ENCODE measurements at regions not wholly inside any gene's neighbourhood (a gene's known extent, or its start where the extent isn't known, plus 50 kb on each side); places are given as distances from the start of the nearest gene placed in this dataset.
"Not testable (repeated sequence)": the region's sequence is repeated elsewhere in the genome, so short reads cannot be mapped to it uniquely, and the experiment has no call there.

- WGBS (ENCODE audit: insufficient coverage), result 100% methylated on average over 1 of the region's 5 CpGs
- DNase-seq, result no peak
- Histone ChIP-seq H3K4me3 (ENCODE audit: control insufficient read depth in 1 of 7, extremely low read depth in 1 of 7, insufficient read depth in 4 of 7, low read depth in 2 of 7, low read length in 6 of 7) (no peak overlapping the region), H3K27ac (ENCODE audit: insufficient read depth in 1 of 2, low read depth in 1 of 2, low read length in 2 of 2, poor library complexity in 1 of 2, severe bottlenecking in 2 of 2) (no peak overlapping the region), H3K36me3 (ENCODE audit: control insufficient read depth in 4 of 4, insufficient read depth in 4 of 4, low read length in 3 of 4) (no peaks in the 10 kb centered on the region), H3K4me1 (ENCODE audit: control extremely low read depth in 1 of 4, control insufficient read depth in 4 of 4, insufficient read depth in 4 of 4, low read length in 3 of 4) (no peaks in the 10 kb centered on the region), H3K27me3 (replicated peaks in 2 of 5; ENCODE audit: control insufficient read depth in 4 of 5, insufficient read depth in 5 of 5, low read length in 4 of 5) (no peaks in the 10 kb centered on the region), H3K9me3 (ENCODE audit: control extremely low read depth in 1 of 5, control insufficient read depth in 4 of 5, insufficient read depth in 2 of 5, low read depth in 1 of 5, low read length in 4 of 5) (peaks cover 0 to 2% (median 0%) of the 10 kb centered on the region in 5 experiments)
- ChIA-PET CTCF (no interaction called here), POLR2A (no interaction called here)
Observed at GRCh38 chr3:176341963-176342362, 855.3 kb downstream of the TBL1XR1 start.

- Histone ChIP-seq H3K4me3 (ENCODE audit: control insufficient read depth in 1 of 7, extremely low read depth in 1 of 7, insufficient read depth in 4 of 7, low read depth in 2 of 7, low read length in 6 of 7) (no peak overlapping the region), H3K27me3 (replicated peaks in 2 of 5; ENCODE audit: control insufficient read depth in 4 of 5, insufficient read depth in 5 of 5, low read length in 4 of 5) (no peaks in the 10 kb centered on the region), H3K9me3 (ENCODE audit: control extremely low read depth in 1 of 5, control insufficient read depth in 4 of 5, insufficient read depth in 2 of 5, low read depth in 1 of 5, low read length in 4 of 5) (no peaks in the 10 kb centered on the region), H3K36me3 (ENCODE audit: control insufficient read depth in 4 of 4, insufficient read depth in 4 of 4, low read length in 3 of 4) (no peaks in the 10 kb centered on the region), H3K4me1 (ENCODE audit: control extremely low read depth in 1 of 4, control insufficient read depth in 4 of 4, insufficient read depth in 4 of 4, low read length in 3 of 4) (no peaks in the 10 kb centered on the region), H3K27ac (ENCODE audit: insufficient read depth in 1 of 2, low read depth in 1 of 2, low read length in 2 of 2, poor library complexity in 1 of 2, severe bottlenecking in 2 of 2) (no peak overlapping the region)
- 100% methylated on average over 1 of the region's 1 CpG for WGBS (ENCODE audit: insufficient coverage)
- ChIA-PET CTCF (no interaction called here), POLR2A (no interaction called here)
- no peak for DNase-seq
Observed at GRCh38 chr3:176328666-176329065, 868.6 kb downstream of the TBL1XR1 start.

GRCh38 chr3:176328198-176328597, 869.1 kb downstream of the TBL1XR1 start:
- H3K9me3 ChIP-seq (ENCODE audit: control extremely low read depth in 1 of 5, control insufficient read depth in 4 of 5, insufficient read depth in 2 of 5, low read depth in 1 of 5, low read length in 4 of 5), result no peaks in the 10 kb centered on the region
- no peaks in the 10 kb centered on the region for H3K27me3 ChIP-seq (replicated peaks in 2 of 5; ENCODE audit: control insufficient read depth in 4 of 5, insufficient read depth in 5 of 5, low read length in 4 of 5)
- DNase-seq, result no peak
- CTCF ChIA-PET, result no interaction called here
- POLR2A ChIA-PET, result no interaction called here
- no peak overlapping the region for H3K27ac ChIP-seq (ENCODE audit: insufficient read depth in 1 of 2, low read depth in 1 of 2, low read length in 2 of 2, poor library complexity in 1 of 2, severe bottlenecking in 2 of 2)
- H3K4me3 ChIP-seq (ENCODE audit: control insufficient read depth in 1 of 7, extremely low read depth in 1 of 7, insufficient read depth in 4 of 7, low read depth in 2 of 7, low read length in 6 of 7), result no peak overlapping the region
- no peaks in the 10 kb centered on the region for H3K36me3 ChIP-seq (ENCODE audit: control insufficient read depth in 4 of 4, insufficient read depth in 4 of 4, low read length in 3 of 4)
- no peaks in the 10 kb centered on the region for H3K4me1 ChIP-seq (ENCODE audit: control extremely low read depth in 1 of 4, control insufficient read depth in 4 of 4, insufficient read depth in 4 of 4, low read length in 3 of 4)

- WGBS (ENCODE audit: insufficient coverage), result no CpG with 5 or more reads among the region's 9 CpGs
- CTCF ChIA-PET, POLR2A ChIA-PET: not testable (repeated sequence)
Observed at GRCh38 chr3:176326894-176327490, 870.3 kb downstream of the TBL1XR1 start.

GRCh38 chr3:176321532-176321931, 875.8 kb downstream of the TBL1XR1 start:
- H3K36me3 ChIP-seq (ENCODE audit: control insufficient read depth in 4 of 4, insufficient read depth in 4 of 4, low read length in 3 of 4); H3K9me3 ChIP-seq (ENCODE audit: control extremely low read depth in 1 of 5, control insufficient read depth in 4 of 5, insufficient read depth in 2 of 5, low read depth in 1 of 5, low read length in 4 of 5); H3K4me3 ChIP-seq (ENCODE audit: control insufficient read depth in 1 of 7, extremely low read depth in 1 of 7, insufficient read depth in 4 of 7, low read depth in 2 of 7, low read length in 6 of 7); POLR2A ChIA-PET; H3K4me1 ChIP-seq (ENCODE audit: control extremely low read depth in 1 of 4, control insufficient read depth in 4 of 4, insufficient read depth in 4 of 4, low read length in 3 of 4); H3K27ac ChIP-seq (ENCODE audit: insufficient read depth in 1 of 2, low read depth in 1 of 2, low read length in 2 of 2, poor library complexity in 1 of 2, severe bottlenecking in 2 of 2); DNase-seq; H3K27me3 ChIP-seq (replicated peaks in 2 of 5; ENCODE audit: control insufficient read depth in 4 of 5, insufficient read depth in 5 of 5, low read length in 4 of 5); CTCF ChIA-PET: not testable (repeated sequence)
- WGBS (ENCODE audit: insufficient coverage), result no CpG with 5 or more reads among the region's 8 CpGs

More at GRCh38 chr3:176326894-176327490, 870.3 kb downstream of the TBL1XR1 start:
- H3K27ac ChIP-seq (ENCODE audit: insufficient read depth in 1 of 2, low read depth in 1 of 2, low read length in 2 of 2, poor library complexity in 1 of 2, severe bottlenecking in 2 of 2); H3K4me3 ChIP-seq (ENCODE audit: control insufficient read depth in 1 of 7, extremely low read depth in 1 of 7, insufficient read depth in 4 of 7, low read depth in 2 of 7, low read length in 6 of 7); DNase-seq; H3K36me3 ChIP-seq (ENCODE audit: control insufficient read depth in 4 of 4, insufficient read depth in 4 of 4, low read length in 3 of 4); H3K4me1 ChIP-seq (ENCODE audit: control extremely low read depth in 1 of 4, control insufficient read depth in 4 of 4, insufficient read depth in 4 of 4, low read length in 3 of 4); H3K9me3 ChIP-seq (ENCODE audit: control extremely low read depth in 1 of 5, control insufficient read depth in 4 of 5, insufficient read depth in 2 of 5, low read depth in 1 of 5, low read length in 4 of 5); H3K27me3 ChIP-seq (replicated peaks in 2 of 5; ENCODE audit: control insufficient read depth in 4 of 5, insufficient read depth in 5 of 5, low read length in 4 of 5): not testable (repeated sequence)

- 100% methylated on average over 1 of the region's 2 CpGs for WGBS (ENCODE audit: insufficient coverage)
- ChIA-PET CTCF (no interaction called here), POLR2A (no interaction called here)
- Histone ChIP-seq H3K4me1 (ENCODE audit: control extremely low read depth in 1 of 4, control insufficient read depth in 4 of 4, insufficient read depth in 4 of 4, low read length in 3 of 4) (no peaks in the 10 kb centered on the region), H3K36me3 (ENCODE audit: control insufficient read depth in 4 of 4, insufficient read depth in 4 of 4, low read length in 3 of 4) (no peaks in the 10 kb centered on the region), H3K27ac (ENCODE audit: insufficient read depth in 1 of 2, low read depth in 1 of 2, low read length in 2 of 2, poor library complexity in 1 of 2, severe bottlenecking in 2 of 2) (no peak overlapping the region), H3K27me3 (replicated peaks in 2 of 5; ENCODE audit: control insufficient read depth in 4 of 5, insufficient read depth in 5 of 5, low read length in 4 of 5) (no peaks in the 10 kb centered on the region), H3K9me3 (ENCODE audit: control extremely low read depth in 1 of 5, control insufficient read depth in 4 of 5, insufficient read depth in 2 of 5, low read depth in 1 of 5, low read length in 4 of 5) (no peaks in the 10 kb centered on the region), H3K4me3 (ENCODE audit: control insufficient read depth in 1 of 7, extremely low read depth in 1 of 7, insufficient read depth in 4 of 7, low read depth in 2 of 7, low read length in 6 of 7) (no peak overlapping the region)
- DNase-seq, result no peak
Observed at GRCh38 chr3:176321099-176321498, 876.2 kb downstream of the TBL1XR1 start.

GRCh38 chr3:176313426-176313825, 883.9 kb downstream of the TBL1XR1 start:
- H3K27ac ChIP-seq (ENCODE audit: insufficient read depth in 1 of 2, low read depth in 1 of 2, low read length in 2 of 2, poor library complexity in 1 of 2, severe bottlenecking in 2 of 2), result no peak overlapping the region
- no peaks in the 10 kb centered on the region for H3K36me3 ChIP-seq (ENCODE audit: control insufficient read depth in 4 of 4, insufficient read depth in 4 of 4, low read length in 3 of 4)
- H3K9me3 ChIP-seq (ENCODE audit: control extremely low read depth in 1 of 5, control insufficient read depth in 4 of 5, insufficient read depth in 2 of 5, low read depth in 1 of 5, low read length in 4 of 5), result no peaks in the 10 kb centered on the region
- 100% methylated on average over 1 of the region's 3 CpGs for WGBS (ENCODE audit: insufficient coverage)
- no peaks in the 10 kb centered on the region for H3K4me1 ChIP-seq (ENCODE audit: control extremely low read depth in 1 of 4, control insufficient read depth in 4 of 4, insufficient read depth in 4 of 4, low read length in 3 of 4)
- DNase-seq, result no peak
- ChIA-PET CTCF (no interaction called here), POLR2A (no interaction called here)
- no peak overlapping the region for H3K4me3 ChIP-seq (ENCODE audit: control insufficient read depth in 1 of 7, extremely low read depth in 1 of 7, insufficient read depth in 4 of 7, low read depth in 2 of 7, low read length in 6 of 7)
- no peaks in the 10 kb centered on the region for H3K27me3 ChIP-seq (replicated peaks in 2 of 5; ENCODE audit: control insufficient read depth in 4 of 5, insufficient read depth in 5 of 5, low read length in 4 of 5)
